GM12878 (cell line): ENCODE measurements at regions not wholly inside any gene's neighbourhood (a gene's known extent, or its start where the extent isn't known, plus 50 kb on each side); places are given as distances from the start of the nearest gene placed in this dataset.

Source experiments
- ATAC-seq: fragments of 200-7000 bp; cut with Tn5 transposase; 3 replicates; pipeline ENCODE4 v1.9.1; 2020; ENCODE audit warnings: mild to moderate bottlenecking, moderate library complexity
- BruUV-seq: library from RNA; stranded (reverse); fragments of 400-500 nt; replicated peaks from 2 replicates; lab custom pipeline; 2021; lab: Mats Ljungman, UMichigan
- CTCF ChIA-PET: fragments of 300-600 bp; sonication (Branson Sonifier 250); formaldehyde crosslinking; extraction: SDS; loops from one replicate; lab custom pipeline; 2021; ENCODE audit warnings: inconsistent platforms; lab: Yijun Ruan, JAX
- POLR2A ChIA-PET: fragments of 350-600 bp; formaldehyde crosslinking; extraction: SDS; loops from one replicate; lab custom pipeline; 2021; ENCODE audit warnings: inconsistent platforms; lab: Charles Lee
- RAD21 ChIA-PET: fragments of 300-600 bp; sonication (Branson Sonifier 250); formaldehyde crosslinking; loops from one replicate; lab custom pipeline; 2023; ENCODE audit warnings: antibody characterized with exemption; ENCODE audit not compliant: unreplicated experiment; lab: Charles Lee
- SMC1A ChIA-PET: fragments of 300-600 bp; sonication (Branson Sonifier 250); formaldehyde crosslinking; loops from one replicate; lab custom pipeline; 2023; ENCODE audit not compliant: unreplicated experiment, uncharacterized antibody; lab: Charles Lee
- DNase-seq: peaks from one replicate; pipeline ENCODE4 v3.0.0-alpha.2; 2011; ENCODE audit warnings: low read depth, low spot score
- FAIRE-seq: peaks from 3 replicates; lab custom pipeline; 2011; peaks lifted over from hg19 to GRCh38; lab: Jason Lieb, UNC
- H2AFZ ChIP-seq: 2 replicates; pipeline ENCODE4 v1.6.0; 2011; ENCODE audit warnings: low read depth, low read length, control low read depth; ENCODE audit not compliant: control insufficient read depth
- H3K27ac ChIP-seq: 2 replicates; pipeline ENCODE4 v1.5.1; 2011; ENCODE audit warnings: control low read depth; ENCODE audit not compliant: control insufficient read depth, insufficient read depth
- H3K27me3 ChIP-seq, 2 experiments: replicated peaks in 1 of 2; 2 replicates each; pipeline versions ENCODE4 v1.6.0 to v1.6.1; 2011; ENCODE audit warnings: low read length in 1 of 2; ENCODE audit not compliant: control insufficient read depth in 2 of 2, insufficient read depth in 2 of 2
- H3K36me3 ChIP-seq, 2 experiments: 2 replicates each; pipeline ENCODE4 v1.5.1; 2011; ENCODE audit warnings: low read length in 1 of 2; ENCODE audit not compliant: control insufficient read depth in 2 of 2, insufficient read depth in 2 of 2
- H3K4me1 ChIP-seq: 2 replicates; pipeline ENCODE4 v1.6.1; 2011; ENCODE audit warnings: mild to moderate bottlenecking, low read length, moderate library complexity, mixed read lengths; ENCODE audit not compliant: control insufficient read depth, insufficient read depth
- H3K4me2 ChIP-seq: 2 replicates; pipeline ENCODE4 v1.6.0; 2011; ENCODE audit warnings: control low read depth; ENCODE audit not compliant: control insufficient read depth, insufficient read depth
- H3K4me3 ChIP-seq: fragments of 200-600 bp; sonication (generic); 2 replicates; pipeline ENCODE4 v1.5.1; 2016
- H3K79me2 ChIP-seq: 2 replicates; pipeline ENCODE4 v1.6.0; 2011; ENCODE audit warnings: low read length; ENCODE audit not compliant: control insufficient read depth, insufficient read depth
- H3K9ac ChIP-seq: 2 replicates; pipeline ENCODE4 v1.8.0; 2011; ENCODE audit warnings: low read length, control low read depth, mixed read lengths; ENCODE audit not compliant: control insufficient read depth, insufficient read depth
- H3K9me3 ChIP-seq: replicated peaks from 3 replicates; pipeline ENCODE4 v1.5.1; 2011; ENCODE audit warnings: mild to moderate bottlenecking, low read length; ENCODE audit not compliant: control insufficient read depth, insufficient read depth
- H4K20me1 ChIP-seq: 2 replicates; pipeline ENCODE4 v1.6.0; 2011; ENCODE audit not compliant: control insufficient read depth, insufficient read depth
- HDAC2 ChIP-seq: fragments of 200-600 bp; sonication (generic); IDR thresholded peaks from 2 replicates; pipeline ENCODE4 v1.6.1; 2017
- SIN3A ChIP-seq: IDR thresholded peaks from 2 replicates; pipeline ENCODE4 v1.6.1; 2012; ENCODE audit warnings: low read depth, low read length, improper control_type of control experiment
- ZNF207 ChIP-seq: fragments of 450-650 bp; IDR thresholded peaks from 2 replicates; pipeline ENCODE4 v1.6.1; 2014; ENCODE audit warnings: antibody characterized with exemption, mild to moderate bottlenecking, borderline replicate concordance
- WGBS: methylation state at CpG from one replicate; pipeline ENCODE4 v1.1.6; 2016; ENCODE audit warnings: low lambda C conversion rate; ENCODE audit not compliant: insufficient replicate concordance, insufficient coverage; ENCODE audit errors: missing lambda C conversion rate; 5-methylcytosine and 5-hydroxymethylcytosine counted together
- in situ Hi-C: fragments of 300-500 bp; cut with MboI; formaldehyde crosslinking; loops from 9 replicates; pipeline ENCODE4 v1.14.3; 2018; ENCODE audit warnings: mixed read lengths
- intact Hi-C: fragments of 100-400 bp; cut with micrococcal nuclease; formaldehyde crosslinking; loops from one replicate; pipeline ENCODE4 v1.14.2; 2022; ENCODE audit not compliant: unreplicated experiment
- TF ChIP-seq, protein P1 (sequence below): IDR thresholded peaks from 2 replicates; pipeline ENCODE4 v1.6.1; 2011; ENCODE audit warnings: low read depth, low read length, improper control_type of control experiment, borderline replicate concordance

DNA sequence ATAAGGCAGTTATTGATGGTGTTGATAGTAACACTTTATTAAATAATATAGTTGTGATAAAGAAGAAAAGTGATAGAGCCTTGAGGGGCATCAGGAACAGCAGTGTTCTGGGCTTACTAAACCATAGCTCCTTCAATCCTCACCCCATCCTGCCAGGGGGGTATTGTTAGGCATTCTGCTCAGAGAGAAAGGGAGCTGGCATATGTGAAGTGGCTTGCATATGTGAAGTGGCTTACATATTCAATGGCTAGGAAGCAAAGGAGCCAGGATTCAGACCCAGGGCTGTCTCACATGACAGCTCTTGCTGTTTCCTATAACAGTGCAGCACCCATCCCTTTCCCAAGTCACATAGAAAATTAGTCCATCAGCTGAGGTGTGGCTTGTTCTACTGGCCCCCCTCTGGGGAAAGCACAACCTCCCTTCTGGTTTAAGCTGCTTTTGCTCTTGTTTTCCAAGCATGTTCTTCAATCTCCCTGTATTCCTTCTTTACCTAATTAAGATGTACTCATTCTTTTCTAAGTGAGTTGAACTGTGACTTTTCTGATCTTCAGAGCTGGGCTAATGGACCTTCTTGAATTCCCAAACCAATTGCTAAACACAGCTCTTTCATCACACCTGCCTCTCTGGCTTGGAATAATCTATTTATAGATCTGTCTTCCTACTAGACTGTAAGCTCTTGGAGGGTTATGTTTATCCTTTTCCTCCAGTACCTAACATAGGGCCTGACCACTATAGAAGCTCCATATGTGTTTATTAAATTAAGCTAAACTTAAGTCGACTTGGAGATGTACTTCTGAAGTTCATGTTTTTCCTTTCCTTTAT, 108.7 kb upstream of the GLI3 start (continued):
- TF ChIP-seq SIN3A: no peak
- TF ChIP-seq ZNF207: no peak

DNA sequence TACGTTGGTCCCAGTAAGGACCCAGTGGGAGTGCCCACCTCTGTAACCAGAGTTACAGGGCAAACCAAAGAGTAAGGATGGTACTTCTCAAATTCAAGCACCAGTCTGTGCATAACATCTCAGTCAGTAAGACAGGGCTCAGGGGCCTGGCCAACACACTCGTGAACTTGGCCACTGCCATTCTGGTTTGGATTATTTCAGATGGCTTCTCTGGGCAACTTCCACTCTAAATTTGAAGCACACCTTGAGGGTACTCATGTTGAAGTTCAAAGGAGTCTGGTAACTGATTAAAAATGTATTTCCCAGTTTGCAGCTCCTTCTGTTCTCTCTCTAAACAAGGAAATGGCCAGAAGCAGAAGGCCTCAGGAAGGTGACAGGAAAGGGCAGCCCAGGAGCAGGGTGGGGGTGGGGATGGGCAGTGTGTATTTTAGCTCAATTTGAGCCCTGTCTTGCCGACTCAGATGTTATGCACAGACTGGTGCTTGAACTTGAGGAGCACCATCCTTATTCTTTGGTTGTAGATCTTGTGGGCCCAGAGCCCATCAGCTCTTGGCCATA, 107.3 kb upstream of the GLI3 start:
- no peaks in the 10 kb centered on the region for H3K4me1 ChIP-seq
- no peaks in the 10 kb centered on the region for H4K20me1 ChIP-seq
- BruUV-seq: no TSS peak
- no peak for TF ChIP-seq HDAC2
- intact Hi-C loops (no loop called here), in situ Hi-C loops (no loop called here)
- no peak overlapping the region for H2AFZ ChIP-seq
- ChIA-PET SMC1A (no interaction called here), RAD21 (interaction anchor here (0.5 kb wide), 1 partner anchor 728 kb away, joined by 3 read pairs; no protein-coding TSS in a partner anchor), POLR2A (no interaction called here), CTCF (no interaction called here)
- no peak overlapping the region for H3K9ac ChIP-seq
- FAIRE-seq (no peak), DNase-seq (no peak), ATAC-seq (no peak)
- H3K9me3 ChIP-seq: no peaks in the 10 kb centered on the region
- no peak overlapping the region for H3K4me2 ChIP-seq
- 0% methylated on average over 3 of the region's 3 CpGs for WGBS
- no peak overlapping the region for H3K4me3 ChIP-seq
- no peaks in the 10 kb centered on the region for H3K36me3 ChIP-seq
- no peaks in the 10 kb centered on the region; a peak in 1 of 4 replicates for H3K27me3 ChIP-seq
- no peak overlapping the region for H3K27ac ChIP-seq
- no peaks in the 10 kb centered on the region for H3K79me2 ChIP-seq

- H3K4me1 ChIP-seq: no peaks in the 10 kb centered on the region
- no peaks in the 10 kb centered on the region for H3K79me2 ChIP-seq
- POLR2A ChIA-PET: no interaction called here
- DNase-seq (no peak), FAIRE-seq (no peak), ATAC-seq (no peak)
- TF ChIP-seq, protein P1, sequence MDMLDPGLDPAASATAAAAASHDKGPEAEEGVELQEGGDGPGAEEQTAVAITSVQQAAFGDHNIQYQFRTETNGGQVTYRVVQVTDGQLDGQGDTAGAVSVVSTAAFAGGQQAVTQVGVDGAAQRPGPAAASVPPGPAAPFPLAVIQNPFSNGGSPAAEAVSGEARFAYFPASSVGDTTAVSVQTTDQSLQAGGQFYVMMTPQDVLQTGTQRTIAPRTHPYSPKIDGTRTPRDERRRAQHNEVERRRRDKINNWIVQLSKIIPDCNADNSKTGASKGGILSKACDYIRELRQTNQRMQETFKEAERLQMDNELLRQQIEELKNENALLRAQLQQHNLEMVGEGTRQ: no peak
- BruUV-seq: no TSS peak
- no peak overlapping the region for H3K4me3 ChIP-seq
- intact Hi-C loops (no loop called here), in situ Hi-C loops (no loop called here)
- H2AFZ ChIP-seq: no peak overlapping the region
- no peaks in the 10 kb centered on the region for H3K9me3 ChIP-seq
- RAD21 ChIA-PET: no interaction called here
- no peaks in the 10 kb centered on the region; a peak in 1 of 4 replicates for H3K27me3 ChIP-seq
- H4K20me1 ChIP-seq: no peaks in the 10 kb centered on the region
- H3K27ac ChIP-seq: no peak overlapping the region
- 27% methylated on average over 3 of the region's 3 CpGs for WGBS
- no peak overlapping the region for H3K9ac ChIP-seq
- SMC1A ChIA-PET: no interaction called here
- H3K36me3 ChIP-seq: no peaks in the 10 kb centered on the region
- CTCF ChIA-PET: no interaction called here
- H3K4me2 ChIP-seq: no peak overlapping the region
These were observed 105.4 kb upstream of the GLI3 start for GRCh38 chr7:42342381-42342780.
